SK-N-SH (cell line): ENCODE measurements at regions not wholly inside any gene's neighbourhood (a gene's known extent, or its start where the extent isn't known, plus 50 kb on each side); places are given as distances from the start of the nearest gene placed in this dataset.

Experiments used
- CTCF ChIP-seq: fragments of 200-600 bp; sonication (generic); IDR thresholded peaks from 2 replicates; pipeline ENCODE4 v1.6.1; 2017; ENCODE audit warnings: antibody characterized with exemption, mild to moderate bottlenecking, moderate library complexity
- EP300 ChIP-seq, 2 experiments: IDR thresholded peaks; 2 replicates each; pipeline versions ENCODE4 v1.4.0 to v1.6.1; 2012; ENCODE audit warnings: borderline replicate concordance in 1 of 2, low read depth in 1 of 2, low read length in 1 of 2
- GABPA ChIP-seq: IDR thresholded peaks from 2 replicates; pipeline ENCODE4 v1.4.0; 2012; ENCODE audit warnings: low read depth, mild to moderate bottlenecking
- MEF2A ChIP-seq: IDR thresholded peaks from 2 replicates; pipeline ENCODE4 v1.4.0; 2012; ENCODE audit warnings: low read depth, borderline replicate concordance
- NFIC ChIP-seq: IDR thresholded peaks from 2 replicates; pipeline ENCODE4 v1.4.0; 2012; ENCODE audit warnings: borderline replicate concordance
- USF2 ChIP-seq: fragments of 150-350 bp; IDR thresholded peaks from 2 replicates; pipeline ENCODE4 v1.6.1; 2017; ENCODE audit warnings: antibody characterized with exemption, low read length, low read depth, borderline replicate concordance
- YY1 ChIP-seq: IDR thresholded peaks from 2 replicates; pipeline ENCODE4 v1.4.0; 2012; ENCODE audit warnings: low read depth, mild to moderate bottlenecking
- ZBTB33 ChIP-seq: IDR thresholded peaks from 2 replicates; pipeline ENCODE4 v1.4.0; 2012; ENCODE audit warnings: low read depth, borderline replicate concordance

- TF ChIP-seq EP300 (IDR thresholded peaks at IDR 0.05; ENCODE audit: borderline replicate concordance in 1 of 2, low read depth in 1 of 2, low read length in 1 of 2) (no peak), CTCF (no peak), GABPA (no peak), NFIC (no peak), USF2 (no peak), MEF2A (no peak), YY1 (no peak), ZBTB33 (no peak)
Measured at GRCh38 chr14:22184830-22185168, 404.2 kb downstream of the DAD1 start.
